HepG2 (cell line): ENCODE measurements at regions not wholly inside any gene's neighbourhood (a gene's known extent, or its start where the extent isn't known, plus 50 kb on each side); places are given as distances from the start of the nearest gene placed in this dataset.

Experiments used
- JUND ChIP-seq: sonication (generic); formaldehyde crosslinking; IDR thresholded peaks from 2 replicates; pipeline ENCODE4 v1.8.0; 2022; ENCODE audit warnings: mild to moderate bottlenecking, missing genetic modification reagents
- TARDBP ChIP-seq: sonication (generic); formaldehyde crosslinking; IDR thresholded peaks from 2 replicates; pipeline ENCODE4 v1.8.0; 2022; ENCODE audit warnings: mild to moderate bottlenecking, missing genetic modification reagents
- TF ChIP-seq, protein P1 (sequence below): sonication (generic); formaldehyde crosslinking; conservative IDR thresholded peaks from 2 replicates; pipeline ENCODE4 v1.4.0; 2020; ENCODE audit warnings: missing genetic modification reagents

DNA sequence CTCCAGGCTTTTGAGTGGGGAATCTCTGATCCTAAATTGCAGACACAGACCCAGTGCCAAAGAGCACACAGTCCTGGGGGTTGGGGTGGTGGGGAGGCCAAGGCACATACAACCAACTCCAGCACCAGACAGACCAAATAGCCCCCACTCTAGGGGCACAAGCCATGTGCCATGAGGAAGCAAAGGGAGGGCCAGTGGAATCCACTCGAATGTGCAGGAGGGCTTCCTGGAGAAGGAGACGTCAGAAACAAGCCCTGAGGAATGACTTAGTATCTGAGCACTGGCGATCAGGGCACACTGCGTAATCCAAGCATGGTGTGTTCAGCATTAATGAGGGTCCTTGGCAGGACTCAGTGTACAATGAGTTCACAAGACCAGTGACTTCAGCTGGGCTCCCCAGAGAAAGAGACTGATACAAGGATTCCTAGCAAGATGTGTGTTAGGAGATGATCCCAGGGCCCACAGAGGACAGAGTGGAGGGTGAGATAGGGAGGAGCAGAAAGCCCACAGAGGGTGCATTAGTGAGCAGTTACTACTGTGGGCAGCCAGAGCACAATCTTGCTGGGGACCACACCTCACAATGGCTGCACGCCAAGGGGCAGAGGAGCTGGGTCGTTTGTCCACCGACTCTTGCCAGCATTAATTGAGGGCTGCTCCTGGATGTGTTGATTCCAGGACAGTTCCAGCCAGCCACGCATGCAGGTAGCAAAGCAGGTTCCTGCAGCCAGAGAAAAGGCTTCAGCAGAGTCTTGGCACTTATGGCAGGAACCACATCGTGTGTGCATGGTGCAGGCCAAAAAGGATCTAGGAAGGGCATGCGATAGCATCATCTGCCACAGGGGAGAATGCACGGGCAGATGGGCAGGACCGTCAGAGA lies 152.6 kb upstream of the VSTM2B start:
- TF ChIP-seq JUND (CRISPR knock-in tag) = no peak
- TF ChIP-seq TARDBP = no peak
- TF ChIP-seq, protein P1, sequence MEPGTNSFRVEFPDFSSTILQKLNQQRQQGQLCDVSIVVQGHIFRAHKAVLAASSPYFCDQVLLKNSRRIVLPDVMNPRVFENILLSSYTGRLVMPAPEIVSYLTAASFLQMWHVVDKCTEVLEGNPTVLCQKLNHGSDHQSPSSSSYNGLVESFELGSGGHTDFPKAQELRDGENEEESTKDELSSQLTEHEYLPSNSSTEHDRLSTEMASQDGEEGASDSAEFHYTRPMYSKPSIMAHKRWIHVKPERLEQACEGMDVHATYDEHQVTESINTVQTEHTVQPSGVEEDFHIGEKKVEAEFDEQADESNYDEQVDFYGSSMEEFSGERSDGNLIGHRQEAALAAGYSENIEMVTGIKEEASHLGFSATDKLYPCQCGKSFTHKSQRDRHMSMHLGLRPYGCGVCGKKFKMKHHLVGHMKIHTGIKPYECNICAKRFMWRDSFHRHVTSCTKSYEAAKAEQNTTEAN (CRISPR knock-in tag) = no peak
